Mesendoderm (in vitro differentiated cells): ENCODE measurements at regions not wholly inside any gene's neighbourhood (a gene's known extent, or its start where the extent isn't known, plus 50 kb on each side); places are given as distances from the start of the nearest gene placed in this dataset.

ENCODE experiments used
- DNase-seq: peaks from one replicate; pipeline ENCODE4 v3.0.0; 2013
- H2AK5ac ChIP-seq: 2 replicates; pipeline ENCODE4 v1.6.1; 2013; ENCODE audit warnings: low read length, inconsistent platforms
- H2BK120ac ChIP-seq: 2 replicates; pipeline ENCODE4 v1.6.1; 2013; ENCODE audit warnings: low read depth, mild to moderate bottlenecking, low read length, moderate library complexity, mixed read lengths
- H2BK15ac ChIP-seq: replicated peaks from 2 replicates; pipeline ENCODE4 v1.6.1; 2013; ENCODE audit warnings: low read depth, mild to moderate bottlenecking, moderate library complexity
- H2BK5ac ChIP-seq: 2 replicates; pipeline ENCODE4 v1.6.1; 2013; ENCODE audit warnings: low read length, inconsistent platforms
- H3K18ac ChIP-seq: 2 replicates; pipeline ENCODE4 v1.6.1; 2013; ENCODE audit warnings: mild to moderate bottlenecking, low read length, mixed read lengths
- H3K23ac ChIP-seq: one replicate; pipeline ENCODE4 v1.6.1; 2013; ENCODE audit warnings: low read length
- H3K27ac ChIP-seq: 2 replicates; pipeline ENCODE4 v1.5.1; 2013; ENCODE audit warnings: low read depth, mild to moderate bottlenecking, inconsistent platforms, low read length, moderate library complexity
- H3K27me3 ChIP-seq: 2 replicates; pipeline ENCODE4 v1.6.1; 2013; ENCODE audit warnings: low read length, control low read depth, mild to moderate bottlenecking, inconsistent platforms; ENCODE audit not compliant: insufficient read depth, poor library complexity
- H3K36me3 ChIP-seq: 2 replicates; pipeline ENCODE4 v1.6.1; 2013; ENCODE audit warnings: low read length, inconsistent platforms; ENCODE audit not compliant: control insufficient read depth, insufficient read depth
- H3K4ac ChIP-seq: one replicate; pipeline ENCODE4 v1.6.1; 2013; ENCODE audit warnings: low read depth, mild to moderate bottlenecking, low read length, moderate library complexity
- H3K4me1 ChIP-seq: 2 replicates; pipeline ENCODE4 v1.6.1; 2013; ENCODE audit warnings: low read depth, low read length, inconsistent platforms; ENCODE audit not compliant: control insufficient read depth
- H3K4me2 ChIP-seq: 2 replicates; pipeline ENCODE4 v1.6.1; 2013; ENCODE audit warnings: low read length
- H3K4me3 ChIP-seq: 2 replicates; pipeline ENCODE4 v1.5.1; 2013; ENCODE audit warnings: mild to moderate bottlenecking, low read length
- H3K56ac ChIP-seq: one replicate; pipeline ENCODE4 v1.6.1; 2013; ENCODE audit warnings: low read length
- H3K79me1 ChIP-seq: 2 replicates; pipeline ENCODE4 v1.6.1; 2013; ENCODE audit warnings: low read length, inconsistent platforms
- H3K79me2 ChIP-seq: 2 replicates; pipeline ENCODE4 v1.6.1; 2013; ENCODE audit warnings: mild to moderate bottlenecking, low read length; ENCODE audit not compliant: control insufficient read depth, insufficient read depth
- H3K9ac ChIP-seq: 2 replicates; pipeline ENCODE4 v1.6.1; 2013; ENCODE audit warnings: low read length, inconsistent platforms
- H4K5ac ChIP-seq: one replicate; pipeline ENCODE4 v1.6.1; 2013; ENCODE audit warnings: low read length
- H4K8ac ChIP-seq: one replicate; pipeline ENCODE4 v1.6.1; 2013; ENCODE audit warnings: low read depth, mild to moderate bottlenecking, control low read depth, low read length, moderate library complexity
- WGBS: extraction: QIAGEN DNeasy Blood & Tissue Kit; methylation state at CpG from one replicate; pipeline ENCODE4 v1.1.7; 2013; ENCODE audit warnings: low lambda C conversion rate, missing lambda C conversion rate; ENCODE audit not compliant: insufficient coverage; ENCODE audit errors: extremely low coverage; 5-methylcytosine and 5-hydroxymethylcytosine counted together

DNA sequence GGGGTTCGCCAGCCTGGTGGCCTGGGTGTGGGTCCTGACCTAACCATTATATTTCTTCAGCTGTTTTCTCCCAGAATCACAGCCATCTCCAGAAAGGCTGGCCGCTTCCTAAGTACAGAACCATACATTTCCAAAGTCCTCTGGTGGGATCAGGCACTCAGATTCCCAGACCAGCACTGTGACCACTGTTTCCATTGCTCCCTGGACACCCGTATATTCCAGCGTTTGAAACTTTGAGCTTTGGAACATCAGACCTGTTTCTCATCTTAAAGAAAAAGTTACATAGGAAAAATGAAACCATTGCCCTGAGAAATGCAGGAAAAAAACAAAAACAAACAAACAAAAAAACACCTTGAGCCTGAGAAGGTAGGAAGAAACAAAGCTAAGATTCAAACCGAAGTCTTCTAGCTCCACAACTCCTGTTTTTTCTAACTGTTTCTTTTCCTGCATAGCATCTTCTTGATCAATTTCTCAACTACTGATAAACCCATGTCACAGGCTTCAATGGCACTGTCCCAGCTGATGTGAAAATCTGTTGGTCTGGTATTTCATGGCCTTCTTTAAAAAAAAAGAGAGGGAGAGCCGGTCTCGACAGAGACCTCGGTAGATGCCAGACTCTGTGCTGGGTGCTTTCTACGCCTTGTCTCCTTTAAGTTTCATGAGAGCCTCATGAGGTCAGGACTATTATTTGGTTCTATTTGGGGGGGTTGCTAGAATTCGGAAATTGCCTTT lies 221.3 kb downstream of the TOMM20 start:
- H3K27me3 ChIP-seq, result no peaks in the 10 kb centered on the region
- no peak overlapping the region for H2BK15ac ChIP-seq
- no peak overlapping the region for H2AK5ac ChIP-seq
- H3K9ac ChIP-seq, result no peak overlapping the region
- no peak overlapping the region for H3K4me3 ChIP-seq
- no peak overlapping the region for H4K5ac ChIP-seq
- H3K23ac ChIP-seq, result no peak overlapping the region
- no peak overlapping the region for H2BK5ac ChIP-seq
- no peaks in the 10 kb centered on the region for H3K4me1 ChIP-seq
- no peaks in the 10 kb centered on the region for H3K79me1 ChIP-seq
- no peak overlapping the region for H3K56ac ChIP-seq
- H3K36me3 ChIP-seq, result no peaks in the 10 kb centered on the region
- H3K27ac ChIP-seq, result no peak overlapping the region
- H4K8ac ChIP-seq, result no peak overlapping the region
- no peak for DNase-seq
- H2BK120ac ChIP-seq, result no peak overlapping the region
- WGBS, result no CpG with 5 or more reads among the region's 10 CpGs
- no peaks in the 10 kb centered on the region for H3K79me2 ChIP-seq
- H3K4me2 ChIP-seq, result no peak overlapping the region
- H3K4ac ChIP-seq, result no peak overlapping the region
- H3K18ac ChIP-seq, result no peak overlapping the region

DNA sequence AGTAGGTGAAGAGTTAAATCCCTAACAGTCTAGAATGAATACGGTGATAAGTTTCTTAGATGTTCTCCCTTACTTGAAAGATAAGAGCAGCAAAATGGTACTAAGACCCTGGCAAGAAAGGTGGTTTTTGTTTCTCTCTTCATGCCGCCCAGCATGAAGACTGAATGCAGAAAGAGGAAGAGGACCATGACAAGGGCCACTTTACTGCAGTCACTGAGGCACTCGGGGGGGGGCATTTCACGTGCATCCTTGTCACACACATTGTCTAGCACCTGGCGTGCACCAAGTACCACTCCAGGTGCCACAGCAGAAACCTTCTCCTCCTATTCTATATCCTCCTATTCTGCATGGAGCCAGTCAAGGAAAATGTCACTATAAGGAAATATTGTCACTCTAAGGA lies 222.0 kb downstream of the TOMM20 start:
- H2BK5ac ChIP-seq, result no peak overlapping the region
- no peak overlapping the region for H2BK120ac ChIP-seq
- no peak overlapping the region for H3K56ac ChIP-seq
- no peaks in the 10 kb centered on the region for H3K27me3 ChIP-seq
- no peak overlapping the region for H3K4me3 ChIP-seq
- H4K8ac ChIP-seq, result no peak overlapping the region
- H2BK15ac ChIP-seq, result no peak overlapping the region
- H3K79me2 ChIP-seq, result no peaks in the 10 kb centered on the region
- H3K4me2 ChIP-seq, result no peak overlapping the region
- H3K9ac ChIP-seq, result no peak overlapping the region
- WGBS, result no CpG with 5 or more reads among the region's 5 CpGs
- no peak overlapping the region for H3K18ac ChIP-seq
- no peaks in the 10 kb centered on the region for H3K36me3 ChIP-seq
- H2AK5ac ChIP-seq, result no peak overlapping the region
- H3K4me1 ChIP-seq, result no peaks in the 10 kb centered on the region
- H3K27ac ChIP-seq, result no peak overlapping the region
- H4K5ac ChIP-seq, result no peak overlapping the region
- no peaks in the 10 kb centered on the region for H3K79me1 ChIP-seq
- H3K23ac ChIP-seq, result no peak overlapping the region
- DNase-seq, result no peak
- no peak overlapping the region for H3K4ac ChIP-seq

DNA sequence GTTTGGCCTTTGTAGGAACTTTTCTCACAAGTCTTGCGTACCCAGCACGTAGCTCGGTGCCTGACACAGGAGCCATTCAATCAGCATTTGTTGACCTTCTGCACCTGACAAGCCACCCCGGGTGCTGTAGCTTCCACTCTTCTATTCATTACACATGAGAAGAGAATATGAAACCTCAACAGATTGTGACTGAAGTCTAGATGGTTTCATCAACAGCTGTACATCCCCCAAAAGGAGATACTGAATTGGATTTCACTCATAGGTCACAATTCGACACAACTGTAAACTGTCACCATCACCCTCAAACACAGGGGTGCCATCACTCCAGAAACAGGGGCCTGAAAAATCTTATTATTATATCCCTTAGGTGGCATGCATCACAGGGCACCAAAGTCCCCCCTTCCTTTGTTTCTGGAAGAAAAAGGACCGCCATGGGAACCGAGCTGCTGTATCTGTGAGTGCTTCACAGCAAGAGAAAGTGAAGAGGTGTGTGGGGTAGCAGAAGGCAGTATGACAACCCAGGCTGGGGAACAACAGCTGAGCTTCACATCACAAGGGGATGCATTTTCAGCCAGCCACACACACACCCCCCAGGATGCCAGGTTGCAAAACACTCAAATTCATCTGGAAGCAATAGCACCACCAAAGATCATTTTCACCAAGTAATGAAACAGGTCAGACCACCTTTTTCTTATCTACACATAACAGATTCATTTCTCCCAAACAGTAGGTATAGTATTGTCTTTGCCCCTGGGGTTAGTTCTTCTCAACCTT lies 225.7 kb downstream of the TOMM20 start:
- DNase-seq, result no peak
- Histone ChIP-seq H3K18ac (no peak overlapping the region), H3K4me3 (no peak overlapping the region), H3K79me1 (no peaks in the 10 kb centered on the region), H2AK5ac (no peak overlapping the region), H3K4me2 (no peak overlapping the region), H2BK120ac (no peak overlapping the region), H3K4me1 (no peaks in the 10 kb centered on the region), H2BK15ac (no peak overlapping the region), H4K5ac (no peak overlapping the region), H3K23ac (no peak overlapping the region), H4K8ac (no peak overlapping the region), H3K56ac (no peak overlapping the region), H3K9ac (no peak overlapping the region), H3K36me3 (no peaks in the 10 kb centered on the region), H2BK5ac (no peak overlapping the region), H3K27me3 (no peaks in the 10 kb centered on the region), H3K4ac (no peak overlapping the region), H3K27ac (no peak overlapping the region), H3K79me2 (no peaks in the 10 kb centered on the region)
- WGBS, result no CpG with 5 or more reads among the region's 7 CpGs

DNA sequence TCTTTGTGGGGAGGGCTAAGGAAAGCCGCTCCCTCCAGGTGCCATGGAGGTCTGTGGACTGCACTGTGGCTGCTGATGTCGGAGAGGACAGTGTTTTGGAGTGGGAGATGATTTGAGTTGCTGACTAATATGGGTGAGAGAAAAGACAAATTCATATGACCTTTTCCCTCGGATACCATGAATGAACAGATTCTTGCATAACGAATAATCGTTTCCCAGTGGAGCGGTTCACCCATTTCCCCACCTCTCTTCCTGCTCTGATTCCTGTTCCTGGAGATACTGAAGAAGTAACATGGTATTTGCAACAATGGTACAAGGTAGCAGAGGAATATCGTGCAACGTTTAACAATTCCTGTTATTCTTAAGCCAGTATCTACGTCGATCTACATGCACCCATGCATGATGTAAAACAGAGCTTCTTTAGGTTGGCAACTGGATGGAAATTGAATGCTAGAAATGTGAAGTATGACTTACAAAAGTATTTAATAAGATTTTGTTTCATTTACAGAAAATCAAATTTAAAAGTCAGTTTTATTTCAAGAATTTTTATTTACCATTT lies 227.1 kb downstream of the TOMM20 start:
- no peak overlapping the region for H4K5ac ChIP-seq
- WGBS, result no CpG with 5 or more reads among the region's 10 CpGs
- no peak overlapping the region for H3K4ac ChIP-seq
- H3K4me2 ChIP-seq, result no peak overlapping the region
- H2BK120ac ChIP-seq, result no peak overlapping the region
- no peak overlapping the region for H3K18ac ChIP-seq
- H3K4me1 ChIP-seq, result no peaks in the 10 kb centered on the region
- H2BK15ac ChIP-seq, result no peak overlapping the region
- no peak overlapping the region for H3K9ac ChIP-seq
- no peak overlapping the region for H3K56ac ChIP-seq
- no peaks in the 10 kb centered on the region for H3K36me3 ChIP-seq
- H3K79me2 ChIP-seq, result no peaks in the 10 kb centered on the region
- H2BK5ac ChIP-seq, result no peak overlapping the region
- H3K4me3 ChIP-seq, result no peak overlapping the region
- H3K23ac ChIP-seq, result no peak overlapping the region
- no peaks in the 10 kb centered on the region for H3K79me1 ChIP-seq
- no peak overlapping the region for H2AK5ac ChIP-seq
- H4K8ac ChIP-seq, result no peak overlapping the region
- no peak for DNase-seq
- no peaks in the 10 kb centered on the region for H3K27me3 ChIP-seq
- no peak overlapping the region for H3K27ac ChIP-seq

DNA sequence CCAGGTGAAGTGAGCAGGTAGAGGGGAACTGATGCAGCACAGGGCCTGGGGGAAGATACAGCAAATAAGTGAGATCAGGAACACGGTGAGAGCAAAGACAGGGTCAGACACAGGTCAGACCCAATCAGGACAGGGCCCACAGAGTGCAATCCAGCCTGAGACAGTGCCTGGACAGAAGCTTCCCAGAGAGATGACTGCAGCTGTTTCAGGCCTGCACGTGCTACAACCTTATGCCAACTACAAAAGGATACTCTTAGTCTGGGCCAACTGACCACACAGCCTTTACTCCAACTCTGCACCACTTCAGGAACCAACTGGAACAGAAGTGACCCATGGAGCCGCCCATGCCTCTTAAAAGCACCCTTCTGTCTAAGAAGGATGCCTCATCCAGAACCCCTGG lies 228.0 kb downstream of the TOMM20 start:
- Histone ChIP-seq H2BK120ac (no peak overlapping the region), H3K27ac (no peak overlapping the region), H3K79me2 (no peaks in the 10 kb centered on the region)

More for the DNA sequence above, 228.0 kb downstream of the TOMM20 start:
- Histone ChIP-seq H3K4me3 (no peak overlapping the region), H2AK5ac (no peak overlapping the region), H3K18ac (no peak overlapping the region), H3K27me3 (no peaks in the 10 kb centered on the region), H3K56ac (no peak overlapping the region), H4K8ac (no peak overlapping the region), H2BK15ac (no peak overlapping the region), H3K23ac (no peak overlapping the region), H3K4me2 (no peak overlapping the region), H4K5ac (no peak overlapping the region), H2BK5ac (no peak overlapping the region), H3K4ac (no peak overlapping the region), H3K9ac (no peak overlapping the region), H3K79me1 (no peaks in the 10 kb centered on the region), H3K4me1 (no peaks in the 10 kb centered on the region), H3K36me3 (no peaks in the 10 kb centered on the region)
- DNase-seq, result no peak
- no CpG with 5 or more reads among the region's 3 CpGs for WGBS
